ENCODE measurements at regions not wholly inside any gene's neighbourhood (a gene's known extent, or its start where the extent isn't known, plus 50 kb on each side); places are given as distances from the start of the nearest gene placed in this dataset.
"Not testable (repeated sequence)": the region's sequence is repeated elsewhere in the genome, so short reads cannot be mapped to it uniquely, and the experiment has no call there.

DNA sequence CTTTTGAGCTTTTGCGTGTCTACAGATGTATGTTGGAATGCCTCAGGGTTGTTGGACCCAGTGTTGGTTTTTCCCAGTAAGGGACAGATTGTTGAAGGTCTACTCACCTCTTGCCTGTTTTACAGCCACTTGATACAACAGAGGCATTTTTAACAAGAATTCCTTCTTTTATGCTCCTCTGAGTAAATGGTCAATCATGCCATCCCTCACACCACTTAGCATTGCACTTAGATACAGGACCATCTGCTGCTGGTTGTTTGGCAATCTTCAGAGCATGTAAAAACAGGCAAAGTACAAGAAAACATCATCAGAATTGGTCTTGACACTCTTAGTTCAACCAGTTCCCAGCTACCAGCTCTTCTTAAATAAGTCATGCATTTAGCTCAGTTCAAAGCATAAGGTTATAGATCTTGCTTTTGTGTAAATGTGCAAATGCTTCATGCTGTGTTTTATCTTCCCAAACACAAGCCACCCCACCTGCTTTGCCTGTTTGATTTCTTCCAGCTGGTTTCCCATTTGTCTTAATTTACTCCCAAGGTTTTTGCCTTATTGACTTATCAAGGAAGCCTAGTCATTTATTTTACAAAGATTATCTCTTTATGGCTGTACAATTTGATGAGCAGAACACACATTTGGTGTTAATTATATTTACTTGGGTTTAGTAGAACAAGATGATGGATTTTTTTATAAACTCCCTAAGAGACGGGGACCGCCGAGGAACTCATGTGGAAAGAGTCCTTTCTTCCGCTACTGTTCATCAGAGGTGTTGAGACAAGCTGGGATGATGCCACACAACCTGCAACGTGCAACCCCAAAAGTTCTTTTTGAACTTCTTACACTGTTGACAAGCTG lies 136.6 kb downstream of the AHR start:
- H3K4me3 ChIP-seq = no peak overlapping the region
- H3K27ac ChIP-seq = no peak overlapping the region

GRCh38 chr7:17436126-17436525 lies 137.7 kb downstream of the AHR start:
- H3K27ac ChIP-seq = no peak overlapping the region
- no peak overlapping the region for H3K4me3 ChIP-seq

GRCh38 chr7:17437586-17437985 lies 139.1 kb downstream of the AHR start:
- Histone ChIP-seq H3K27ac (no peak overlapping the region), H3K4me3 (no peak overlapping the region)

DNA sequence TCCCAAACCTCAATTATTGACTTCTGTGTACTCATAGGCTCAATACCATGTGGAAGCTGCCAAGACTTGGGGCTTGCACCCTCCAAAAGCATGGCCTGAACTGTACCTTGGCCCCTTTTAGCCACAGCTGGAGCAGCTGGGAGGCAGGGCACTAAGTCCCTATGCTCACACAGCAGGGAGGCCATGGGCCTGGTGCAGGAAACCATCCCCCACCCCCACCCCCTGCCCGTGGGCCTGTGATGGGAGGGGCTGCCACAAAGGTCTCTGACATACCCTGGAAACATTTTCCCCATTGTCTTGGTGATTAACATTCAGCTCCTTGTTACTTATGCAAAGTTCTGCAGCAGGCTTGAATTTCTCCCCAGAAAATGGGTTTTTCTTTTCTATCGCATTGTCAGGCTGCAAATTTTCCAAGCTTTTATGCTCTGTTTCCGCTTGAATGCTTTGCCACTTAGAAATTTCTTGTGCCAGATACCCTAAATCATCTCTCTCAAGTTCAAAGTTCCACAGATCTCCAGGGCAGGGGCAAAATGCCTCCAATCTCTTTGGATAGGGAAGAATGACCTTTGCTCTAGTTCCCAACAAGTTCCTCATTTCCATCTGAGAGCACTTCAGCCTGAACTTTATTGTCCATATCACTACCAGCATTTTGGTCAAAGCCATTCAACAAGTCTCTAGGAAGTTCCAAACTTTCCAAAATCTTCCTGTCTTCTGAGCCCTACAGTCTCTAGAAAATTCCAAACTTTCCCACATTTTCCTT lies 141.8 kb downstream of the AHR start:
- not testable (repeated sequence) for H3K27ac ChIP-seq, H3K4me3 ChIP-seq

DNA sequence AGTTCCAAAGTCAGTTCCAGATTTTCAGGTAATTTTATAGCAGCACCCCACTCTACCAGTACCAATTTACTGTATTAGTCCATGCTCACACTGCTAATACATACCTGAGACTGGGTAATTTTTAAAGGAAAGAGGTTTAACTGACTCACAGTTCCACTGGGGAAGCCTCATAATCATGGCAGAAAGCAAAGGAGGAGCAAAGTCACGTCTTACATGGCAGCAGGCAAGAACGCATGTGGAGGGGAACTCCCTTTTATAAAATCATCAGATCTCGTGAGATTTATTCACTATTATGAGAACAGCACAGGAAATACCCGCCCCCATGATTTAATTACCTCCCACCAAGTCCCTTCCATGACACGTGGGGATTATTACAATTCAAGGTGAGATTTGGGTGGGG lies 142.4 kb downstream of the AHR start:
- H3K4me3 ChIP-seq = no peak overlapping the region
- H3K27ac ChIP-seq = no peak overlapping the region

DNA sequence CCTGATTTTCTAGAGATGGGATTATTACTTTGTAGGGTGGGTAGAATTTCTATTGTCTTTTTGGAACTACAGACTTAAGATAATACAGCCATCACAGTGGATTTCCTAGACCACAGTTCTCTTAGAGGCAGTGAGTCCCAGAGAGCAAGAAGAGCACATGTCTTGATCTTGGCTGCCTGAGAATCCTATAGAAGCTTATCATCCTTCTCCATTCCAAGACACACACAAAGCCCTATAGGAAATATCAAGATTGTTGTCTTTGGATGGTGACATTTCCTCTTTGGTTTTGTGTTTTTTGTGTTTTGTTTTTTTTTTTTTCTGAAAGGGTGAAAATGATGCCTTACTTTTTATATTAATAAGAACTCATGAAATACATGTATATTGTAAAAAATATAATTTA lies 143.1 kb downstream of the AHR start:
- no peak overlapping the region for H3K27ac ChIP-seq
- H3K4me3 ChIP-seq = no peak overlapping the region

DNA sequence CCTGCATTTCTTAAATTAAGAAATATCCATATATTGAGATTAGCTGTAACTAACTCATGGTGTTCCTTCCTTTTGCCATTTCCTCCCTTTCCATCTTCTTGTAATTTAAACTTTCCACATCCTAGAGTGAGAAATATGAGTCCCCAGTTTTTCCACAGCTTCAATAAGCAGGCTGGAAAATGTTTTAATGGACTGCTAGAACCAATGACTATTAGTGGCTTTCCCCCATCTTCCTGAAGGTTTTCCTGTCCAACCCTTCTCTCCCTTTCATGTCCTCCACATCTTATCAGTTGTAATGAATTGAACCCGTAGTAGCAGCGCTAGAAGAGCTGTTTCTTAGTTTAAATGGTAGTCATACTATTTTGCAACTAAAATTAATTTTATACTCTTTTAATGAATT lies 145.7 kb downstream of the AHR start:
- Histone ChIP-seq H3K27ac (no peak overlapping the region), H3K4me3 (no peak overlapping the region)

GRCh38 chr7:17444673-17445072 lies 146.2 kb downstream of the AHR start:
- H3K27ac ChIP-seq = no peak overlapping the region

GRCh38 chr7:17446340-17446739 lies 147.9 kb downstream of the AHR start:
- no peak overlapping the region for H3K4me3 ChIP-seq
- no peak overlapping the region for H3K27ac ChIP-seq

More at GRCh38 chr7:17444673-17445072, 146.2 kb downstream of the AHR start:
- H3K4me3 ChIP-seq = no peak overlapping the region

DNA sequence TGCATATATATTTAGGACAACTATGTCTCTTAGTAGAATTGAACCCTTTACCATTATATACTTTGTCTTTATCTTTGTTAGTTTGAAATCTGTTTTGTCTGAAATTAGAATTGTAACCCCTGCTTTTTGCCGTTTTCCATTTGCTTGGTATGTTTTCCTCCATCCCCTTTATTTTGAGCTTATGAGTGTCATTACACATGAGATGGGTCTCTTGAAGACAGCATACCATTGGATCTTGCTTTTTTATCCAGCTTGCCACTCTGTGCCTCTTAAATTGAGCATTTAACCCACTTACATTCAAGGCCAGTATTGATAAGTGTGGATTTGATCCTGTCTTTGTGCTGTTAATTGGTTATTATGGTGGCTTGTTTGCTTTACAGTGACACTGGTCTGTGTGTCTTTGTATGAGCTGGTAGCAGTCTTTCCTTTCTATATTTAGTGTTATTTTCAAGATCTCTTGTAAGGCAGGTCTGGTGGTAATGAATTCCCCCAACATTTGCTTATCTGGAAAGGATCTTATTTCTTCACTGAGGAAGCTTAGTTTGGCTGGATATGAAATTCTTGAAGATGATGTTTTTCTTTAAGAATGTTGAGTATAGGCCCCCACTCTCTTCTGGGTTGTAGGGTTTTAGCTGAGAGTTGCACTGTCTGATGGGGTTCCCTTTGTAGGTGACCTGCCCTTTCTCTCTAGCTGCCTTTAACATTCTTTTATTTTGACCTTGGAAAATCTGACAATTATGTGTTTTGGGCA lies 149.5 kb downstream of the AHR start:
- Histone ChIP-seq H3K4me3 (no peak overlapping the region), H3K27ac (no peak overlapping the region)

DNA sequence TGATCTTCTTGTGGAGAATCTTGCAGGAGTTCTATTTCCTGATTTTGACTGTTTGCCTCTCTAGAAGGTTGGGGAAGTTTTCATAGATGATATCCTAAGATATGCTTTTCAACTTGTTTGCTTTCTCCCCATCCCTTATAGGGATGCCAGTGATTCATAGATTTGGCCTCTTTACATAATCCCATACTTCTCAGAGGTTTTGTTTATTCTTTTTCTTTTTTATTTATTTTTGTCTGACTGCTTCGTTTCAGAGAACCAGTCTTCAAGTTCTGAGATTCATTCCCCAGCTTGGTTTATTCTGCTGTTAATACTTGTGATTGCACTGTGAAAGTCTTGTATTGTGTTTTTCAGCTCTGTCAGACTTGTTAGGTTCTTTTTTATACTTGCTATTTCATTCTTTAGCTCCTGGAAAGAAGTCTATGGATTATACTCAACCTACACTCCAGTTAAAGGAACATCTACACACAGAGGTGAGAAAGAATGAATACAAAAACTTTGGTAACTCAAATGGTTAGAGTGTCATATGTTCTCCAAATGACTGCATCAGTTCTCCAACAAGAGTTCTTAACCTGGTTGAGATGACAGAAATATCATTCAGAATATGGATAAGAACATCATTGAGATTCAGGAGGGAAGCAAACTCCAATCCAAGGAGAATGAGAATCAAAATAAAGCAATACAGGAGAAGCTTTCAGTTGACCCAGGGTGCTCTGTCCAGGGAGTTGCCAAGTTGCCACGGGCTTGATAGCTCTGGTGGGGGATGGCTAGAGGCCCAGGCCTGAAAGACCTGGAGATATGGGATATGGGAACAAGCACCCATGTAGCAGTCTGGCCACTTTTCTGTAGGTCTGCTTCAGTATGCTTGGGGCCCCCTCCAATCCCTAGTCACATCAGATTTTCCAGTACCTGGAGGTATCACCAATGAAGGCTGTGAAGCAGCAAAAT lies 150.3 kb downstream of the AHR start:
- no peak overlapping the region for H3K27ac ChIP-seq
- H3K4me3 ChIP-seq = no peak overlapping the region

DNA sequence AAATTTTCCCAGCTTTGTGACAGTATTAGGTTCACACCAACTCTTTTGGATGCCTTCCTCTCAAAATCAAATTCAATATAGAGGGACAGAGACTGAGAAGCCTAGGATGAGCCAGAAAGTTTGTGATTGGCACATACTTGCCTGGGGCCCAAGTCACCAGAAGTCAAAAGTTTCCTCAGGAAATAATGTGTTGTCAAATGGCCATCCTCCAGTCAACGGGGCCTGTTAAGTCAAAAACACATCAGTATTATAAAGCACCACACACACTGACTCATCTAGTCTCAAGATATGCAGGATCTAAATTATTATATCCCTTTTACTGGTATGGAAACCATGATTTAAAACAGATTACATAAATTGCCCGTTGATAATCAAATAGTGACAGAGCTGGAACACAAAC lies 158.1 kb downstream of the AHR start:
- Histone ChIP-seq H3K27ac (no peak overlapping the region), H3K4me3 (no peak overlapping the region)

- Histone ChIP-seq H3K27ac (no peak overlapping the region), H3K4me3 (no peak overlapping the region)
These were observed 161.5 kb downstream of the AHR start for GRCh38 chr7:17460001-17460400.

GRCh38 chr7:17460665-17461064 lies 162.2 kb downstream of the AHR start:
- no peak overlapping the region for H3K4me3 ChIP-seq

DNA sequence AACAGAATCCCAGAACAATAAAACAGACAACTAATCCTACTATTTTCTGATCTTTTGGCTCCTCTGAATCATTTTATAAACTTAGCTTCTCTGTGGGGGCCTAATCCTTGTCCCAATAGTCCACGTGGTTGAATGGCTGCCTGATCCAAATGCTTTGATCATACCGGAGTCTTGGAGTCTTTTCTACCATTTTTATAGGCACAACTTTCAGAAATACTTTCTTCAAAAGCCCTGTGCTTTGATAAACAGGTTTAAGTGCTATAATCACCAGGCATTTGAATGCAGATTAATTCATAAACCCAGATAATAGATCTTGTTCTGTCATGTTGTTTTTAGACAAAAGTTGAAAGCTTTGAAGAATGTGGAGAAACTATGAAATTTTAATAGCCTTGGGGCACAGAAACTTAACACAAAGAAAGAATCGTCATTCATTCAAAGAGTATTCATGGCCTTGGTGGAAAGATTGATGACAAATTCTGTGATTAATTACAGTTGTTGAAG lies 163.7 kb downstream of the AHR start:
- H3K4me3 ChIP-seq = no peak overlapping the region
- peak overlapping the region in 6 of 21 experiments; percentile 11 to 81 (median 25) for H3K27ac ChIP-seq

More at GRCh38 chr7:17460665-17461064, 162.2 kb downstream of the AHR start:
- no peak overlapping the region for H3K27ac ChIP-seq

DNA sequence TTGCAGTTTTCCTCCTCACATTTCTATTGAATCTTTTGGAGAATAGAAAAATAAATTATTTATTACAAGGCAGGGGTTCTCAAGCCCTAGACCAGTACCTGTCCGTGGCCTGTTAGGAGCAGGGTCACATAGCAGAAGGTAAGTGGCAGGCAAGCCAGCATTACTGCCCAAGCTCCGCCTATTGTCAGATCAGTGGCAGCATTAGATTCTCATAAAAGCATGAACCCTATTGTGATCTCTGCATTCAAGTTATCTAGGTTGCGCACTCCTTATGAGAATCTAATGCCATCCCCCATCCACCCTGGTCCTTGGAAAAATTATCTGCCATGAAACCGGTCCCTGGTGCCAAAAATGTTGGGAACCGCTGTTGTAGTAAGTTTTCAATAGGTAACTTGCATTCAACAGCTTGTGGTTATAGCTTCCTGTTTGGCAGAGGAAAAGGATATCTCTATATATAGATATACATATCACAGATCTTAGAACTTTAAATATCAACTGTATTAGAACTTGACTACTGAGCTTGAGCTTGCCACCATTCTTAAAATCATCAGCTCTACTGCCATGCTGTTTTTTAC lies 165.1 kb downstream of the AHR start:
- H3K27ac ChIP-seq = peak overlapping the region in 3 of 21 experiments; percentile 6 to 67 (median 8)
- H3K4me3 ChIP-seq = no peak overlapping the region

- H3K27ac ChIP-seq = peak overlapping the region in 7 of 21 experiments; percentile 9 to 80 (median 25)
- H3K4me3 ChIP-seq = no peak overlapping the region
These were observed 167.8 kb downstream of the AHR start for GRCh38 chr7:17466216-17466615.

- Histone ChIP-seq H3K27ac (peak overlapping the region in 8 of 21 experiments; percentile 1 to 80 (median 32)), H3K4me3 (no peak overlapping the region)
These were observed 169.0 kb downstream of the AHR start for GRCh38 chr7:17467386-17467945.

Measured in skin epidermis (tissue), 12 donors.